HTR-8/SVneo (cell line): ENCODE measurements at regions not wholly inside any gene's neighbourhood (a gene's known extent, or its start where the extent isn't known, plus 50 kb on each side); places are given as distances from the start of the nearest gene placed in this dataset.

Experiments used
- DNase-seq: peaks from one replicate; pipeline ENCODE4 v3.0.0; 2011; ENCODE audit warnings: low spot score, mixed read lengths; ENCODE audit not compliant: insufficient read length
- FAIRE-seq: peaks from 2 replicates; lab custom pipeline; 2011; peaks lifted over from hg19 to GRCh38; lab: Jason Lieb, UNC

GRCh38 chr2:59151805-59152204, 910.7 kb upstream of the FANCL start:
- FAIRE-seq (no peak), DNase-seq (no peak)

GRCh38 chr2:59150217-59150849, 909.2 kb upstream of the FANCL start:
- no peak for DNase-seq
- FAIRE-seq: no peak

- FAIRE-seq (no peak), DNase-seq (no peak)
Observed at GRCh38 chr2:59149271-59149670, 908.1 kb upstream of the FANCL start.

GRCh38 chr2:59112258-59112657, 871.1 kb upstream of the FANCL start:
- no peak for FAIRE-seq
- DNase-seq: no peak

GRCh38 chr2:59096973-59097372, 855.8 kb upstream of the FANCL start:
- DNase-seq (no peak), FAIRE-seq (no peak)

- no peak for FAIRE-seq
- DNase-seq: no peak
Observed at GRCh38 chr2:59093571-59093970, 852.4 kb upstream of the FANCL start.

GRCh38 chr2:59084326-59084725, 843.2 kb upstream of the FANCL start:
- FAIRE-seq: no peak
- DNase-seq: no peak

- FAIRE-seq (no peak), DNase-seq (no peak)
Observed at GRCh38 chr2:59083075-59083828, 842.1 kb upstream of the FANCL start.

- no peak for DNase-seq
- FAIRE-seq: no peak
Observed at GRCh38 chr2:59082657-59083056, 841.5 kb upstream of the FANCL start.

GRCh38 chr2:59080451-59081181, 839.5 kb upstream of the FANCL start:
- DNase-seq (no peak), FAIRE-seq (no peak)

- no peak for DNase-seq
- FAIRE-seq: no peak
Observed at GRCh38 chr2:59077981-59078531, 836.9 kb upstream of the FANCL start.

- DNase-seq (no peak), FAIRE-seq (no peak)
Observed at GRCh38 chr2:59077026-59077725, 836.1 kb upstream of the FANCL start.

- FAIRE-seq (no peak), DNase-seq (no peak)
Observed at GRCh38 chr2:59076079-59076619, 835.0 kb upstream of the FANCL start.

- DNase-seq (no peak), FAIRE-seq (no peak)
Observed at GRCh38 chr2:59074071-59074470, 832.9 kb upstream of the FANCL start.

GRCh38 chr2:59073286-59073685, 832.2 kb upstream of the FANCL start:
- FAIRE-seq: no peak
- DNase-seq: no peak

- FAIRE-seq (no peak), DNase-seq (no peak)
Observed at GRCh38 chr2:59068255-59068654, 827.1 kb upstream of the FANCL start.

GRCh38 chr2:59066787-59067399, 825.8 kb upstream of the FANCL start:
- no peak for FAIRE-seq
- no peak for DNase-seq

GRCh38 chr2:59047373-59047995, 806.4 kb upstream of the FANCL start:
- FAIRE-seq (no peak), DNase-seq (no peak)
